Psoas muscle (tissue), 7 donors: ENCODE measurements at regions not wholly inside any gene's neighbourhood (a gene's known extent, or its start where the extent isn't known, plus 50 kb on each side); places are given as distances from the start of the nearest gene placed in this dataset.

Experiments
- ATAC-seq, 4 donors: fragments of 200-7000 bp; cut with Tn5 transposase; one replicate each; pipeline ENCODE4 v1.9.1; 2020; ENCODE audit warnings: moderate library complexity in 3 of 4, mild to moderate bottlenecking in 2 of 4
- DNase-seq, 2 donors: peaks; one replicate each; pipeline ENCODE4 v3.0.0-alpha.2; 2020
- H3K27ac ChIP-seq: fragments of 200-600 bp; one replicate; pipeline ENCODE4 v1.8.0; 2022
- H3K27me3 ChIP-seq, 3 donors: fragments of 200-600 bp in 1 of 3; one replicate each; pipeline versions ENCODE4 v1.6.1 to v1.8.0; 2013 to 2022; ENCODE audit warnings: low read length in 2 of 3, mild to moderate bottlenecking in 2 of 3, moderate library complexity in 1 of 3; ENCODE audit not compliant: insufficient read depth in 3 of 3
- H3K36me3 ChIP-seq, 2 donors: fragments of 200-600 bp in 1 of 2; one replicate each; pipeline versions ENCODE4 v1.6.1 to v1.8.0; 2013 to 2022; ENCODE audit warnings: low read depth in 1 of 2, mild to moderate bottlenecking in 1 of 2, moderate library complexity in 1 of 2; ENCODE audit not compliant: insufficient read depth in 1 of 2
- H3K4me1 ChIP-seq: fragments of 200-600 bp; one replicate; pipeline ENCODE4 v1.8.0; 2022
- H3K4me3 ChIP-seq: fragments of 200-600 bp; one replicate; pipeline ENCODE4 v1.8.0; 2022; ENCODE audit warnings: mild to moderate bottlenecking
- H3K9me3 ChIP-seq: fragments of 200-600 bp; one replicate; pipeline ENCODE4 v1.8.0; 2022
- CTCF ChIP-seq: fragments of 200-600 bp; IDR thresholded peaks from one replicate; pipeline ENCODE4 v1.8.0; 2022; ENCODE audit warnings: antibody characterized with exemption
- WGBS, 3 donors: extraction: QIAGEN DNeasy Blood & Tissue Kit; methylation state at CpG; one replicate each; pipeline versions ENCODE4 v1.1.6 to v1.1.7; 2013; 5-methylcytosine and 5-hydroxymethylcytosine counted together
- intact Hi-C, 2 donors: fragments of 100-400 bp; cut with DNase I; formaldehyde crosslinking; loops; one replicate each; pipeline versions ENCODE4 v1.11.0 to v1.14.2; 2022
- donor health status: healthy with polysubstance abuse.
- donor health status: DM: no; HTN: no; CAD: no; lungs with moderate emphysema.
- donor health status: Bipolar disorder and iron deficiency.
- donor health status: healthy.
- donor health status: DM: yes; HTN: yes; CAD: no.
- donor health status: DM: no; HTN: no; CAD: no.
- donor health status: DM: yes; HTN: yes; CAD: no.

- no peaks in the 10 kb centered on the region for H3K9me3 ChIP-seq
- H3K4me1 ChIP-seq, result no peaks in the 10 kb centered on the region
- no peaks in the 10 kb centered on the region for H3K36me3 ChIP-seq
- no peak overlapping the region for H3K4me3 ChIP-seq
- intact Hi-C loops, result no loop called here
- H3K27ac ChIP-seq, result no peak overlapping the region
- ATAC-seq (no peak), DNase-seq (no peak)
- WGBS, 3 donors, result 81 to 93% (median 89%) methylated on average over 1 of the region's 1 CpG
- TF ChIP-seq CTCF, result no peak
- no peaks in the 10 kb centered on the region for H3K27me3 ChIP-seq
Observed at GRCh38 chr11:112532506-112532905, 271.8 kb upstream of the PLET1 start.

DNA sequence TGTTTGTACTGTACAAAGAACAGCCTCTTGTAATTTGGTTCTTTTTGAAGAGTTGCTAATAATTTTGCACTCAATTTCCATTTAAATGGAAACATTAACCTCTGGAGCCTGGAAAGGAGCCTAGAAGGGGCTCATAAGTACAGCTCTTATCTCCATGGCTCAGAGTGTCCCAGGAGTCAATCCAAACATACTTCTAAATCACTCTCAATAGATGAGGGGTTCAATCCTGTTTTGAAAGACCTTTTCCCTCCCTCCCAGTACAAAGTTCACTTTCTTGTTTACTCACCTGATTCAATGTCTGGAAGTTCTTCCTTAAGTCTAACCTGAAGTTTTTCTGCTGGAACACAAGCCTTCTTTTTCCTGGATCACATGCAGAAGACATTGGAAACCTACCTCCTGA, 273.0 kb upstream of the PLET1 start:
- H3K36me3 ChIP-seq, result no peaks in the 10 kb centered on the region
- ATAC-seq, result no peak
- no peak overlapping the region for H3K4me3 ChIP-seq
- no peaks in the 10 kb centered on the region for H3K9me3 ChIP-seq
- intact Hi-C loops, result no loop called here
- no peak for DNase-seq
- H3K27ac ChIP-seq, result no peak overlapping the region
- H3K27me3 ChIP-seq, result no peaks in the 10 kb centered on the region
- TF ChIP-seq CTCF, result no peak
- H3K4me1 ChIP-seq, result peaks cover under 1% of the 10 kb centered on the region

- H3K36me3 ChIP-seq, result no peaks in the 10 kb centered on the region
- no peaks in the 10 kb centered on the region for H3K9me3 ChIP-seq
- no peak for ATAC-seq
- 91 to 93% (median 92%) methylated on average over 2 of the region's 2 CpGs for whole genome bisulfite sequencing, 3 donors
- intact Hi-C loops, result no loop called here
- no peak for TF ChIP-seq CTCF
- H3K4me1 ChIP-seq, result peaks cover 6% of the 10 kb centered on the region
- no peak overlapping the region for H3K27ac ChIP-seq
- no peaks in the 10 kb centered on the region for H3K27me3 ChIP-seq
- no peak for DNase-seq
- no peak overlapping the region for H3K4me3 ChIP-seq
Observed at GRCh38 chr11:112534208-112534607, 273.5 kb upstream of the PLET1 start.

GRCh38 chr11:112537026-112537425, 276.4 kb upstream of the PLET1 start:
- Histone ChIP-seq H3K4me3 (no peak overlapping the region), H3K36me3 (no peaks in the 10 kb centered on the region), H3K9me3 (no peaks in the 10 kb centered on the region), H3K27ac (no peak overlapping the region), H3K4me1 (peaks cover 12% of the 10 kb centered on the region), H3K27me3 (no peaks in the 10 kb centered on the region)
- no peak for TF ChIP-seq CTCF
- intact Hi-C loops, result loop anchor here in 1 of 2 donors (5.0 kb wide), 1 partner anchor 70 kb away; no protein-coding TSS in a partner anchor
- no peak for ATAC-seq
- 35 to 68% (median 57%) methylated on average over 1 of the region's 1 CpG for WGBS, 3 donors
- DNase-seq, result no peak

- no peak overlapping the region for H3K4me3 ChIP-seq
- no peak for DNase-seq
- no peaks in the 10 kb centered on the region for H3K9me3 ChIP-seq
- no peak overlapping the region for H3K27ac ChIP-seq
- H3K36me3 ChIP-seq, result no peaks in the 10 kb centered on the region
- no peak for TF ChIP-seq CTCF
- no peak for ATAC-seq
- intact Hi-C loops, result loop anchor here in 1 of 2 donors (5.0 kb wide), 1 partner anchor 71 kb away; no protein-coding TSS in a partner anchor
- no peaks in the 10 kb centered on the region for H3K27me3 ChIP-seq
- peaks cover 12% of the 10 kb centered on the region for H3K4me1 ChIP-seq
Observed at GRCh38 chr11:112537846-112538330, 277.2 kb upstream of the PLET1 start.
